GM18517 (cell line): ENCODE measurements at regions not wholly inside any gene's neighbourhood (a gene's known extent, or its start where the extent isn't known, plus 50 kb on each side); places are given as distances from the start of the nearest gene placed in this dataset.

Experiments used
- ATAC-seq: cut with Tn5 transposase; IDR thresholded peaks from one replicate; pipeline ENCODE4 v1.9.1; 2021; ENCODE audit warnings: mild to moderate bottlenecking, moderate library complexity; ENCODE audit not compliant: unreplicated experiment

DNA sequence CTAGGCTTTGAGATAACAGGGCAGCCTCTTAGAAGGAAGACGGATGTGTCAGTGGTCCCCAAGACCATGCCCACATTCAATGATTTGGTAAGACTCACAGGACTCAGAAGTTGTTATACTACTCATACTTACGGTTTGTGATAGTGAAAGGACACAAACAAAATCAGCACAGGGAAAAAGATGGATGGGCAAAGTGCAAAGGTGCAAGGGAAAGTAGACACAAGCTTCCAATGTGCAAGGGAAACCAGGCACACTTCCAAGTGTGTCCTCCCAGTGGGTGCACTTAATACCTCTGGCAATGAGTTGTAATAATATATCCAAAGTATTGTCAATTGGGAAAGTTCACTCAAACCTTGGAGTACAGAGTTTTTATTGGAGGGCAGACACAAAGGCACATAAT, 53.8 kb upstream of the VCX start:
- ATAC-seq = no peak

GRCh38 chrX:7788334-7788733, 54.6 kb upstream of the VCX start:
- ATAC-seq = no peak

- ATAC-seq = no peak
Measured at GRCh38 chrX:7787714-7788113, 55.3 kb upstream of the VCX start.

- no peak for ATAC-seq
Measured at GRCh38 chrX:7784580-7784979, 58.4 kb upstream of the VCX start.

DNA sequence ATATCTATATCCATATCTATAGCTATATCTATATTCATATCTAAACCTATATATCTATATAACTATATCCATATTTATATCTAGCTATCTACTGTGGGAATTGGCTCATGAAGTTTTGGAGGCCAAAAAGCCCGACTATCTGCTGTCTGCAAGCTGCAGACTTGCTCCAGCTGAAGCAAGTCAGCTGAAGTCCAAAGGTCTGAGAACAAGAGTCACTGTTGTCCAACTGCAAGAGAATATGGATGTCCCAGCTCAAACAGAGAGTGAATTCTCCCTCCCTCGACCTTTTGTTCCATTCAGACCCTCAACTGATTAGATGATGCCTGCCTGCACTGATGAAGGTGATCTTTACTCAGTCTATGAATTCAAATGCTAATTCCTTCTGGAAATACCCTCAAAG, 63.3 kb upstream of the VCX start:
- ATAC-seq = no peak

DNA sequence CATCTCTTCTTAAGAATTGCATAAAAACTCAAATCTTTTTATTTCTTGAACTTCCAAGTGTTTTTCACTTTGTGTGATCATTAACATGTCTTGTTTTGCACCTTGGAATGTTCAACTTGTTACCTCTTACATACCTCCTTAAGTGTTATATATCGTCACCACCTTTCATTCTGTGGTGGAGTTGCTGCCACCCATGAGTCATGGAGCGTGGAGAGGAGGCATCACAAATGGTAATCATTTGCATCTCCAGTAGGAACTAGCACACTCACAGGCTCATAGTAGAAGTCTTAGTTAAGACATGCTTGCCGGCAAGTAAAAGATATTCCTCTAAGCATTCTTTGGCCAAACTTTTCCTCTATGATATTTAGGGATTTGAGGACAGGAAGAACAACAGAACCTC, 67.0 kb upstream of the VCX start:
- ATAC-seq = no peak

- no peak for ATAC-seq
Measured at GRCh38 chrX:7771788-7772438, 71.1 kb upstream of the VCX start.

DNA sequence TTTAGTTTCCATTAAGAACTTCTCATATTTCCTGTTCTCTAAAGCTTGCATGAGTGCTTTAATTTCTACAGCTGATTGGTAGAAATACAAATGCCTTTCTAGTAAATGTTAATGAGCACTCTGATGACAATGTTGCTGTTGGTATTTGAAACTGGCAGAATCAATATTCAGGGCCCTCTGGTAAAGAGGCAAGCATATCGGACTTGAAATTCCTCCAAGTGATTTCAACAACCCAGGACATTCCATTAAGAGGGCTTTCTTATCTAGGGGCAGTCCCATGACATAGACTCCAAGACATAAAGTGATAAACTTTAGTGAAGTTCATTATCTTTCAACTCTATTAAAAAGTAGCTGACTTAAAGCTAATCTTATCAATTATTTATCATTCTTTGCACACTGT, 83.1 kb upstream of the VCX start:
- no peak for ATAC-seq

DNA sequence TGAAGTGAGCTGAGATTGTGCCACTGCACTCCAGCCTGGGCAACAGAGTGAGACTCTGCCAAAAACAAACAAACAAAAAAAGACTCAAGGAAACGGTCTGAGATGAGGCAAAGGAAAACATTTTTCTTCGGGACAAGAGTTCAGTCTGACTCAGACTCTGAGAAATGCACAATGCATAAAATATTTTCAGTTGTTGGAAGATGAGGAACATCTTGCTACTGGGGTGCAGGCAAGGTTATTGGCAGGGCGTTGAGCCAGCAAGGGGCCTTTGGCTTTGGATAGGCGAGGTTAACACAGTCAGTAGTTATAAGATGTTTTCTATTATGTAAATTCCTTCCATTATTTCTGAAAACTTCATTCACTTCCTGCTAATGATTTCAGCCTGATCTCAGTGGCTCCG, 96.1 kb upstream of the VCX start:
- ATAC-seq = no peak

GRCh38 chrX:7730071-7730470, 112.9 kb upstream of the VCX start:
- no peak for ATAC-seq

DNA sequence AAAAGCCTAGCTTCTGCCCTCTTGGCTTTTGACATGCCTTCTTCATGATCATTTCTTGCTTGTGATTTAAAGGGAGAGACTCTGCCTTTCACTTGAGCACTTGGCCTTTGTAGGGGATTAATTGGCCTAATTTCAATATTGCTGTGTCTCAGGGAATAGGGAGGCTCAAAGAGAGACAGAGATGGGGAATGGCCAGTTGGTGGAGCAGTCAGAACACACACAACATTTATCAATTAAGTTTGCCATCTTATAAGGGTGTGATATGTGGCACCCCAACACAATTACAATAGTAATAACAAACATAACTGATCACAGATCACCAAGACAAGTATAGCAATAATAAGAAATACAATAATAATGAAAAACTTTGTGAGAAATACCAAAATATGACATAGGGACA, 122.5 kb upstream of the VCX start:
- no peak for ATAC-seq

GRCh38 chrX:7714351-7714750, 128.6 kb upstream of the VCX start:
- ATAC-seq = no peak

DNA sequence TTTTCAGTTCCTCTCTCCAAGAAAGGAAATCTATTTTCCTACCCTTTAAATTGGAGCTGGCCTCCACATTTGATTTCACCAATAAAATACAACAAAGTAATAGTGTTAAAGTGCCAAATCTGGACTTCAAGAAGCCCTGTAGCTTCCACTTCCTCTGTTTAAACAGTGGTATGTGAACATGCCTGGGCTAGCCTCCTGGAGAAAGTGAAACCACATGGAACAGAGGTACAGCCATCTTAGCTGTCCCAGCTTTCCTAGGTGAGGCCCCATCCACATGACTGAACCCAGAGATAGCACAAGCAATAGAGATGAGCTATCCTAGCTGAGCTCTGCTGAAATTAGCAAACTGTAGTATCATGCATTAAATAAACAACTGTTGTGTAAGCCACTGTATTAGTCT, 131.8 kb upstream of the VCX start:
- ATAC-seq = no peak

DNA sequence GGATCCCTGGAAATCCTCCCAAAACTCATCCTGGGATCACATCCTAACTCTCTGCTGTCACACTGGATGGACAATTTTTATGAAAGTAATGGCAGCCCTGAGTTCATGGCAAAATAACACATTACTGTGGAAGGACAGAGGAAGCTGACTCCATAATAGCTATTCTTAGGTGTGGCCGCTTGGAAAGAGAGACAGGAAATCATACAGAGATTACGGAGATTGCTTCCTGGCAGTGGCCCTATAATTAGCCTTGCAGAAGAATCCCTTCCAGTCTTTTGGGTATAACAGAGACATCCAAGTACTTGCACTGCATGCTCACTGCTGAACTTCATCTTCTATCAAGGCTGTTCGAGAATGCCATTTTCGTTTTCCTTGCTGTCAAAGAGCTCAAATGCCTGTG, 133.1 kb upstream of the VCX start:
- ATAC-seq = no peak

DNA sequence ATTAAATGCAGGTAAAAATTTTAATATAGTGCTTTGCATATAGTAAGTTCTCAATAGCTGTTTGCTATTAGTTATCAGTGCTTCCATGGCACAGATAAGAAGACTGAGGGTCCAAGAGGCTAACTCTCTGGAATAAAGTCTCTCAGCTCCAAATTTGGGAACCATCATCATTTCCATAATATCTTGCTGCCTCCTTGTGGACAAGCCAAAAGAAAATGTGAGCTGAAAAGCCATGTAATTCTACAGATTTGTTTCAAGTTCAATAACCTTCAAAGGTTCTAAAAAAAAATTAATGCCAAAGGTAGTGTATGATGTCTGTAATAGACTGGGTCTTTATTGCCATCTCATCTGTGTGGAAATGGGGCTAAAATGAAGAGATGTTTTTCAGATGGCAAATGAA, 136.9 kb upstream of the VCX start:
- no peak for ATAC-seq

DNA sequence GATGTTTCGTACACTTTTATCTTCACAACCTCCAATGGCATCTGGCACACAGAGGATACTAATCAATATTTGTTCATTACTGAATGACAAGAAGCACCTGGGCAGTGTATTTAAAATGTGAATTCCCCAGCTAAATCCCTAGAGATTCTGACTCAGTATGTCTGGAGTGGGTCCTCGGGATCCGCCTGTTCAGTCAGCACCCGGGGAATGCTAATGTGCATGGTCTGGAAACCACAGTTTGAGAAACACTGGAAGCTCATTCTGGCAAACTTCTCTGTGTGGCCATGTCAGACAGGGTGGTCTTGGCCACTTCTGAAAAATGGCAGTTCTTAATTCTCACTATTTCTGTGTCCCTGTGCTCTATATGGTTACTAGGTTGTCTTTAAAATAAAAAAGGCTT, 138.8 kb upstream of the VCX start:
- ATAC-seq = no peak

GRCh38 chrX:7698248-7698647, 144.7 kb upstream of the VCX start:
- ATAC-seq = no peak

GRCh38 chrX:7690842-7691241, 152.1 kb upstream of the VCX start:
- no peak for ATAC-seq

DNA sequence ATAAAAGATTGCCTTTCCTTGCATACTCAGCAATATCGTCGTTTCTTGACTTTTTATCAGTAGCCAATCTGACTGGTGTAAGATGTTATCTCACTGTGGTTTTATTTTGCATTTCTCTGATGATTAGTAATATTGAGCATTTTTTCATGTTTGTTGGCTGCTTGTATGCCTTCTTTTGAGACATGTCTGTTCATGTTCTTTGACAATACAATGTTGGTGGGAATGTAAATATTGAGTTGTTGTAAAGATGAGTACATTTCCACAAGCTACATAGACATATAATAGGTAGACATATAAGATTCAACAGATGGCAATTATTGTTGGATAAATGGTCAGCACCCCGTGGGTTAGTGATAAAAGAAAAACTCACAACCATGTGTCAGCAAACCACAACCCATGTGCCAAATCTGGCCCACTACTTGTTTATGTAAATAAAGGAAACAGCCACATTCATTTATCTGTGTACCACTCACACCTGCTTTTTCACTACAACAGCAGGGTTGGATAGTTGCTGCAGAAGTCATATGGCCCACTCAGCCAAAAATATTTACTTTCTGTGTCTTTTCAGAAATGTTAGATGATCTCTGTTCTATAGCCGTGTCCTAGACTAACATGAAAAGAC, 153.1 kb upstream of the VCX start:
- ATAC-seq = no peak

DNA sequence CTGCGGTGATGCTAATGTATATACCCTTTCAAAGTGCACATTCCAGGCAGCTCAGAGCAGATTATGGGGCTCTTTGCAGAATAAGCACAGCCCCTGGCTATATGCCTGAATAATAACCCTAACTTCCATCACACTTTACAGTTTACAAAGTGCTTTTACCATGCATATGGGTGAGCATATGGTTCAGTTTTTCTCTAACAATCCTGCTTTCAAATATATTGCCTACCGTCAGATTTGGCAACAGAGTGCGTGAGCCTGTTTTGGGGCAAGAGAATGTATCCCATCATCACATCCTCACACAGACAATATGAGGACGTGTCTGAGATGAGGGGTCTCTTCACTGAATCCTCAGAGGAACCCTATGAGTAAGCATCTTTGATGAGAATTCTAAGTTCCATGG, 162.8 kb upstream of the VCX start:
- ATAC-seq = no peak

DNA sequence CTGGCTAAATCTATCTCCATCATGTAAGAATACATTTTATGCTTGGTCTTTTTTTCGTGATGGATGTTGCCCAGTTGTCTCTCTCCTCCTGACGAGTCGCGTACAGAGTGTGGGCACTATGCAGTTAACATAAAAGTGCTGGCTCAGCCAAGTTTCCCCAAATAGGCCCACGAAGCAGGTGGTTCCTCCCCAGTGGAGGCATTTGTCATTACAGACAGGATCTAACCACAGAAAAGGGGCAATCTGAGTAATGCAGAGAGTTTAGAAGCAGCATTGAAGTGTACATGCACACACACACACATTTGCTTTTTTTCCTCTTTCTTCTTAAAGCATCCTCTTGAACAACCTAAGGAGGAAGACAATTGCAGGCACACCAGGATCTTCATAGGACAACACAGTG, 188.7 kb upstream of the VCX start:
- ATAC-seq = no peak

DNA sequence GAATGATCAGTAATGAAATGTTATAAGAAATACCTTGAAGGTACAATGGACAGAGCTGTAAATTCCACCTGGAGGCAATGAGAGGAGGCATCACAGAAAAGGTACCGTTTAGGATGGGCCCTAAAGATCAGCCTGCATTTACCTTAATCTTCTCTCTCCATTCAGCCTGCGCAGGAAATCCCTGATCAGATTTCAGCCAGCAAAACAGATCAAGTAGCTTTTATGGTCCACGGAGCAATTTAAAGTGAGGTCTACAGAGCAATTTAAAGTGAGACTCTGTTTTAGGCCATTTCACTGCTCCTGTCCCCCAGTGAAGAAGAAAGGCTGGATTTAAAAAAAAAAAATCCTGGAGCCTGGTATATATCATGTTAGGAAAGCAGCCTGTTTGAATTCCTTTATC, 195.1 kb upstream of the VCX start:
- no peak for ATAC-seq

- ATAC-seq = no peak
Measured at GRCh38 chrX:7641141-7641540, 201.8 kb upstream of the VCX start.
